Neural crest cell (in vitro differentiated cells): ENCODE measurements at regions not wholly inside any gene's neighbourhood (a gene's known extent, or its start where the extent isn't known, plus 50 kb on each side); places are given as distances from the start of the nearest gene placed in this dataset.

Source experiments
- DNase-seq: peaks from one replicate; pipeline ENCODE4 v3.0.0; 2021; ENCODE audit warnings: low read depth, mixed read lengths, low spot score
- H3K27ac Mint-ChIP-seq: one replicate; pipeline ENCODE4 v1.8.0; 2021; ENCODE audit warnings: mild to moderate bottlenecking, mixed read lengths; ENCODE audit not compliant: unreplicated experiment
- H3K27me3 Mint-ChIP-seq: 2 replicates; pipeline ENCODE4 v1.8.0; 2021; ENCODE audit warnings: low read depth, mild to moderate bottlenecking, mixed read lengths
- H3K36me3 Mint-ChIP-seq: 2 replicates; pipeline ENCODE4 v1.8.0; 2021; ENCODE audit warnings: low read depth, mild to moderate bottlenecking, mixed read lengths
- H3K4me1 Mint-ChIP-seq: 2 replicates; pipeline ENCODE4 v1.8.0; 2021; ENCODE audit warnings: mixed read lengths
- H3K4me3 Mint-ChIP-seq: one replicate; pipeline ENCODE4 v1.8.0; 2021; ENCODE audit warnings: mild to moderate bottlenecking, mixed read lengths
- H3K9me3 Mint-ChIP-seq: 2 replicates; pipeline ENCODE4 v1.8.0; 2021; ENCODE audit warnings: mixed read lengths
- CTCF ChIP-seq: fragments of 200-600 bp; sonication (generic); conservative IDR thresholded peaks from 2 replicates; pipeline ENCODE4 v1.5.0; 2021; ENCODE audit warnings: antibody characterized with exemption, mild to moderate bottlenecking

GRCh38 chr21:30104241-30104640 lies 62.4 kb downstream of the CLDN17 start:
- Mint-ChIP-seq H3K27me3 (no peaks in the 10 kb centered on the region), H3K9me3 (no peaks in the 10 kb centered on the region)

GRCh38 chr21:30102871-30103270 lies 63.7 kb downstream of the CLDN17 start:
- Mint-ChIP-seq H3K4me1 (peaks cover 17% of the 10 kb centered on the region), H3K9me3 (no peaks in the 10 kb centered on the region), H3K36me3 (no peaks in the 10 kb centered on the region), H3K27me3 (no peaks in the 10 kb centered on the region), H3K4me3 (no peak overlapping the region), H3K27ac (no peak overlapping the region)
- TF ChIP-seq CTCF, result no peak
- DNase-seq, result no peak

More at GRCh38 chr21:30104241-30104640, 62.4 kb downstream of the CLDN17 start:
- Mint-ChIP-seq H3K4me3 (no peak overlapping the region), H3K27ac (no peak overlapping the region), H3K36me3 (no peaks in the 10 kb centered on the region), H3K4me1 (peaks cover 17% of the 10 kb centered on the region)
- DNase-seq, result no peak
- no peak for TF ChIP-seq CTCF

- TF ChIP-seq CTCF, result no peak
- no peaks in the 10 kb centered on the region for H3K27me3 Mint-ChIP-seq
- H3K27ac Mint-ChIP-seq, result no peak overlapping the region
- no peaks in the 10 kb centered on the region for H3K36me3 Mint-ChIP-seq
- H3K9me3 Mint-ChIP-seq, result no peaks in the 10 kb centered on the region
- no peak overlapping the region for H3K4me3 Mint-ChIP-seq
- no peak for DNase-seq
- peaks cover 17% of the 10 kb centered on the region for H3K4me1 Mint-ChIP-seq
These were observed 64.6 kb downstream of the CLDN17 start for GRCh38 chr21:30101967-30102366.

GRCh38 chr21:30097791-30098190 lies 68.8 kb downstream of the CLDN17 start:
- H3K4me1 Mint-ChIP-seq, result peaks cover 7% of the 10 kb centered on the region

GRCh38 chr21:30083225-30083945 lies 83.2 kb downstream of the CLDN17 start:
- DNase-seq, result peak; percentile 11
- Mint-ChIP-seq H3K4me1 (peaks cover 25% of the 10 kb centered on the region), H3K9me3 (no peaks in the 10 kb centered on the region), H3K27ac (peak overlapping the region; percentile 53), H3K4me3 (no peak overlapping the region), H3K36me3 (peaks cover 2% of the 10 kb centered on the region), H3K27me3 (no peaks in the 10 kb centered on the region)
- no peak for TF ChIP-seq CTCF

More at GRCh38 chr21:30097791-30098190, 68.8 kb downstream of the CLDN17 start:
- Mint-ChIP-seq H3K27ac (no peak overlapping the region), H3K36me3 (no peaks in the 10 kb centered on the region), H3K9me3 (no peaks in the 10 kb centered on the region), H3K27me3 (no peaks in the 10 kb centered on the region), H3K4me3 (no peak overlapping the region)
- DNase-seq, result no peak
- no peak for TF ChIP-seq CTCF
